HG03432 (cell line): ENCODE measurements at regions not wholly inside any gene's neighbourhood (a gene's known extent, or its start where the extent isn't known, plus 50 kb on each side); places are given as distances from the start of the nearest gene placed in this dataset.

ENCODE experiments used
- ATAC-seq: cut with Tn5 transposase; IDR thresholded peaks from one replicate; pipeline ENCODE4 v1.9.1; 2021; ENCODE audit warnings: mild to moderate bottlenecking, moderate library complexity; ENCODE audit not compliant: unreplicated experiment

GRCh38 chr5:125776656-125777139 is 646.5 kb upstream of the GRAMD2B start:
- no peak for ATAC-seq

- no peak for ATAC-seq
Observed at GRCh38 chr5:125778791-125779190, 644.4 kb upstream of the GRAMD2B start.

- no peak for ATAC-seq
Observed at GRCh38 chr5:125785407-125785806, 637.8 kb upstream of the GRAMD2B start.

- no peak for ATAC-seq
Observed at GRCh38 chr5:125786021-125786420, 637.2 kb upstream of the GRAMD2B start.

- ATAC-seq: no peak
Observed at GRCh38 chr5:125793470-125793869, 629.7 kb upstream of the GRAMD2B start.

GRCh38 chr5:125794922-125795321 is 628.3 kb upstream of the GRAMD2B start:
- no peak for ATAC-seq

- no peak for ATAC-seq
Observed at GRCh38 chr5:125798307-125798706, 624.9 kb upstream of the GRAMD2B start.

- no peak for ATAC-seq
Observed at GRCh38 chr5:125812651-125813050, 610.6 kb upstream of the GRAMD2B start.

GRCh38 chr5:125813221-125813974 is 609.8 kb upstream of the GRAMD2B start:
- no peak for ATAC-seq

- ATAC-seq: no peak
Observed at GRCh38 chr5:125814119-125814518, 609.1 kb upstream of the GRAMD2B start.

- no peak for ATAC-seq
Observed at GRCh38 chr5:125823572-125823971, 599.6 kb upstream of the GRAMD2B start.

GRCh38 chr5:125826214-125826613 is 597.0 kb upstream of the GRAMD2B start:
- no peak for ATAC-seq

GRCh38 chr5:125829349-125829748 is 593.9 kb upstream of the GRAMD2B start:
- ATAC-seq: no peak

- no peak for ATAC-seq
Observed at GRCh38 chr5:125833398-125833797, 589.8 kb upstream of the GRAMD2B start.

- no peak for ATAC-seq
Observed at GRCh38 chr5:125834438-125835115, 588.6 kb upstream of the GRAMD2B start.

GRCh38 chr5:125835293-125836172 is 587.7 kb upstream of the GRAMD2B start:
- peak; percentile 77 for ATAC-seq

- ATAC-seq: no peak
Observed at GRCh38 chr5:125836256-125836655, 587.0 kb upstream of the GRAMD2B start.

- ATAC-seq: no peak
Observed at GRCh38 chr5:125837866-125838265, 585.3 kb upstream of the GRAMD2B start.

GRCh38 chr5:125847561-125847960 is 575.6 kb upstream of the GRAMD2B start:
- ATAC-seq: no peak

- ATAC-seq: no peak
Observed at GRCh38 chr5:125848751-125849150, 574.5 kb upstream of the GRAMD2B start.

GRCh38 chr5:125856949-125857348 is 566.3 kb upstream of the GRAMD2B start:
- no peak for ATAC-seq
